Ovary (tissue), 7 donors: ENCODE measurements at regions not wholly inside any gene's neighbourhood (a gene's known extent, or its start where the extent isn't known, plus 50 kb on each side); places are given as distances from the start of the nearest gene placed in this dataset.
A peak's percentile ranks its signal among the peaks of the same experiment; 100 is the strongest.

Source experiments
- DNase-seq, 5 donors: peaks; one replicate each; pipeline ENCODE4 v3.0.0-alpha.2; 2019 to 2020
- H3K27ac ChIP-seq, 2 donors: fragments of 200-600 bp; one replicate each; pipeline versions ENCODE4 v1.5.1 to v1.8.0; 2019 to 2022
- H3K27me3 ChIP-seq: fragments of 200-600 bp; one replicate; pipeline ENCODE4 v1.8.0; 2022
- H3K36me3 ChIP-seq: fragments of 200-600 bp; sonication (generic); one replicate; pipeline ENCODE4 v1.5.1; 2019
- H3K4me1 ChIP-seq: one replicate; pipeline ENCODE4 v1.8.1; 2013; ENCODE audit warnings: mild to moderate bottlenecking, moderate library complexity; ENCODE audit not compliant: insufficient read depth
- H3K4me3 ChIP-seq: fragments of 200-600 bp; sonication (generic); one replicate; pipeline ENCODE4 v1.5.1; 2017
- H3K9me3 ChIP-seq, 2 donors: fragments of 200-600 bp in 1 of 2; sonication (generic) in 1 of 2; one replicate each; pipeline versions ENCODE4 v1.5.1 to v1.8.1; 2013 to 2019; ENCODE audit warnings: mild to moderate bottlenecking in 1 of 2, moderate library complexity in 1 of 2
- CTCF ChIP-seq, 3 donors: fragments of 450-650 bp in 2 of 3; fragments of 200-600 bp in 1 of 3; IDR thresholded peaks; one replicate each; pipeline versions ENCODE4 v1.5.1 to v1.8.0; 2016 to 2022; ENCODE audit warnings: antibody characterized with exemption in 3 of 3, mild to moderate bottlenecking in 1 of 3
- EP300 ChIP-seq: sonication (generic); formaldehyde crosslinking; IDR thresholded peaks from one replicate; pipeline ENCODE4 v1.6.1; 2017; ENCODE audit warnings: antibody characterized with exemption
- POLR2A ChIP-seq: fragments of 450-650 bp; IDR thresholded peaks from one replicate; pipeline ENCODE4 v1.6.1; 2017; ENCODE audit warnings: antibody characterized with exemption, mild to moderate bottlenecking, moderate library complexity
- WGBS, 3 donors: extraction: QIAGEN DNeasy Blood & Tissue Kit in 1 of 3; methylation state at CpG; one replicate each; pipeline versions ENCODE4 v1.1.5 to v1.1.7; 2013 to 2017; 5-methylcytosine and 5-hydroxymethylcytosine counted together
- intact Hi-C, 4 donors: fragments of 100-400 bp; cut with DNase I; formaldehyde crosslinking; loops; one replicate each; pipeline versions ENCODE4 v1.11.0 to v1.15.1; 2022 to 2023
- donor health status: DM: no; HTN: no; CAD: no; lungs with moderate emphysema.
- donor health status: DM: no; HTN: no; CAD: no.
- donor health status: Bipolar disorder and iron deficiency.
- donor health status: DM: no; HTN: no; CAD: no.
- donor health status: DM: yes; HTN: yes; CAD: no.

- Histone ChIP-seq H3K27ac (no peak overlapping the region), H3K4me1 (no peaks in the 10 kb centered on the region), H3K27me3 (no peaks in the 10 kb centered on the region), H3K9me3 (no peaks in the 10 kb centered on the region), H3K4me3 (no peak overlapping the region), H3K36me3 (no peaks in the 10 kb centered on the region)
- intact Hi-C loops: no loop called here
- TF ChIP-seq POLR2A: no peak
- no peak for TF ChIP-seq CTCF (IDR thresholded peaks at IDR 0.05)
- no peak for TF ChIP-seq EP300
- no peak for DNase-seq
- WGBS, 3 donors: 85 to 89% (median 86%) methylated on average over 28 of the region's 28 CpGs
Observed at GRCh38 chr6:169977434-169978265, 226.2 kb downstream of the ERMARD start.

DNA sequence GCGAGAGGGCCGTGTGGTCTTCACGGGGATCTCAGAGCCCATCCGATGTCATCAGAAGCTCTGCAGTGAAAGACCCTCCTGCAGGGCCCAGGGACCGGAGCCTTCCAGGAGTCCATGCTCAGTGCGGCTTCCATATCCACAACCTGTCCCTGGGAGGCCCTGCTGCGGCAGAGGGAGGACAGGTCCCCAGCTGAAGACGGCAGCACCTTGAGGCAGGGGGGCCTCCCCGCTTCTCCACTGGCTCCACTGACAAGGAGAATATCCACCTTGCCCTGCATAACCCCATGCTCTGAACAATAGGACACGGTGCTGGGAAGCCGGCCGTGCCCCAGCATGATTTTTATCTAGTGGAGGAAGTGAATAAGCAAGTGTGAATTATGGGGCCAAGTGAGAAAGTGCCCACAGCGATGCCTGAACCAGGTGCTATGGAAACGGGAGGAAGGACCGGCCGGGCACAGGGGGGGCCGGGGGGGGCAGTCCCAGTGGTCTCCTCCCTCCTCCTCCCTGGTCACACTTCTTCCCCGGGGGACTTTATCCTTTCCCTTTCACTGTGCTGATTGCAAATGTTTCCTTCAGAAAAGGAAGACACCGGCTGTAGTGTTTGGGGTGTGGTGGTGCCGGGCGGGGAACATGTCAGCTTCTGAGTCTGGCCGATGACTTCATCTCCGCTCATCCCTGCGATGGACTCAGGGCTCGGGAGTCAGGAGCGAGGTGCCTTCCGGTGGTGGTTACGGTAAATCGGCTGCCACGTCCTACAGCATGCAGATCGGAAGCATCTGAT is 225.1 kb downstream of the ERMARD start:
- DNase-seq: peak in 1 of 5 donors; percentile 2
- Histone ChIP-seq H3K4me3 (no peak overlapping the region), H3K27ac (no peak overlapping the region), H3K9me3 (no peaks in the 10 kb centered on the region), H3K4me1 (no peaks in the 10 kb centered on the region), H3K36me3 (no peaks in the 10 kb centered on the region), H3K27me3 (no peaks in the 10 kb centered on the region)
- WGBS, 3 donors: 71 to 74% (median 72%) methylated on average over 31 of the region's 31 CpGs
- intact Hi-C loops: no loop called here
- TF ChIP-seq CTCF (IDR thresholded peaks at IDR 0.05) (no peak), POLR2A (no peak), EP300 (no peak)

DNA sequence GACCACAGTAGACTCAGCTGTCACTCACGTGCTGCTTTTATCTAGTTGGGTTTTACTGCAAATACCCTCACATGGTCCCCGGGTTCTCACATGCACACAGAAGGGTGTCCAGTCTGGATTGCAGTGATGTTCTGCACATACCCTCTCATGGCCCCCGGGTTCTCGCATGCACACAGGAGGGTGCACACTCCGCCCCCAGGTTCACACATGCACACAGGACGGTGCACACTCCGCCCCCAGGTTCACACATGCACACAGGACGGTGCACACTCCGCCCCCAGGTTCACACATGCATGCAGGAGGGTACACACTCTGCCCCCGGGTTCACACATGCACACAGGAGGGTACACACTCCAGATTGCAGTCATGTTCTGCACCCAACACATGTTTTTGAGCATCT is 224.3 kb downstream of the ERMARD start:
- Histone ChIP-seq H3K9me3 (no peaks in the 10 kb centered on the region), H3K36me3 (no peaks in the 10 kb centered on the region), H3K4me3 (no peak overlapping the region), H3K27me3 (no peaks in the 10 kb centered on the region), H3K27ac (no peak overlapping the region), H3K4me1 (no peaks in the 10 kb centered on the region)
- TF ChIP-seq POLR2A: no peak
- no peak for TF ChIP-seq CTCF (IDR thresholded peaks at IDR 0.05)
- TF ChIP-seq EP300: no peak
- intact Hi-C loops: no loop called here
- 79 to 91% (median 90%) methylated on average over 10 of the region's 10 CpGs for WGBS, 3 donors
- peak in 1 of 5 donors; percentile 5 for DNase-seq

DNA sequence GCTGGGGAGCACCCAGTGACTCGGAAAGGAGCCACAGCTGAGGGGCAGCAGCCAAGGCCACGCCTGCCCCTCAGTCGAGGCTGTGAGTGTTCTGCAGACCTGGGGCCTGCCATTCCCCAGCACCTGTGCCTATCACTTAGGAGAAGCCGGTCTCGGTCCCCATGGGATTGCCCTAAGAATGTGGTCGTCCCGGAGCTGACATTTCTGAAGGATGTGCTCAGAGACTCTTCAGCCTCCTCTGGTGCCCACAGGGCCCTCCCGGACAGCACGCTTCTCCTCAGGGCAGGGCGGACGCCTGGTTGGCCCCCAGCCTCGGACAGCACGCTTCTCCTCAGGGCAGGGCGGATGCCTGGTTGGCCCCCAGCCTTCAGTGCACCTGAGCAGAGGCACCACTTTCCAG is 223.9 kb downstream of the ERMARD start:
- H3K27me3 ChIP-seq: no peaks in the 10 kb centered on the region
- no peak for TF ChIP-seq EP300
- TF ChIP-seq CTCF (IDR thresholded peaks at IDR 0.05): no peak
- no peak for TF ChIP-seq POLR2A
- intact Hi-C loops: no loop called here

More for the DNA sequence above, 223.9 kb downstream of the ERMARD start:
- no peak overlapping the region for H3K4me3 ChIP-seq
- WGBS, 3 donors: 84 to 92% (median 86%) methylated on average over 14 of the region's 14 CpGs
- no peak overlapping the region for H3K27ac ChIP-seq
- H3K36me3 ChIP-seq: no peaks in the 10 kb centered on the region
- DNase-seq: no peak
- no peaks in the 10 kb centered on the region for H3K9me3 ChIP-seq
- no peaks in the 10 kb centered on the region for H3K4me1 ChIP-seq
